ENCODE measurements at regions not wholly inside any gene's neighbourhood (a gene's known extent, or its start where the extent isn't known, plus 50 kb on each side); places are given as distances from the start of the nearest gene placed in this dataset.

GRCh38 chr9:86794391-86795046 is 152.8 kb downstream of the GAS1 start:
- no peak for DNase-seq (ENCODE audit: extremely low spot score, unreplicated experiment)
- H3K4me3 Mint-ChIP-seq (ENCODE audit: unreplicated experiment), result peak overlapping the region; percentile 26
- peak overlapping the region; percentile 86 for H3K27ac Mint-ChIP-seq (ENCODE audit: unreplicated experiment)
- TF ChIP-seq, protein P1, sequence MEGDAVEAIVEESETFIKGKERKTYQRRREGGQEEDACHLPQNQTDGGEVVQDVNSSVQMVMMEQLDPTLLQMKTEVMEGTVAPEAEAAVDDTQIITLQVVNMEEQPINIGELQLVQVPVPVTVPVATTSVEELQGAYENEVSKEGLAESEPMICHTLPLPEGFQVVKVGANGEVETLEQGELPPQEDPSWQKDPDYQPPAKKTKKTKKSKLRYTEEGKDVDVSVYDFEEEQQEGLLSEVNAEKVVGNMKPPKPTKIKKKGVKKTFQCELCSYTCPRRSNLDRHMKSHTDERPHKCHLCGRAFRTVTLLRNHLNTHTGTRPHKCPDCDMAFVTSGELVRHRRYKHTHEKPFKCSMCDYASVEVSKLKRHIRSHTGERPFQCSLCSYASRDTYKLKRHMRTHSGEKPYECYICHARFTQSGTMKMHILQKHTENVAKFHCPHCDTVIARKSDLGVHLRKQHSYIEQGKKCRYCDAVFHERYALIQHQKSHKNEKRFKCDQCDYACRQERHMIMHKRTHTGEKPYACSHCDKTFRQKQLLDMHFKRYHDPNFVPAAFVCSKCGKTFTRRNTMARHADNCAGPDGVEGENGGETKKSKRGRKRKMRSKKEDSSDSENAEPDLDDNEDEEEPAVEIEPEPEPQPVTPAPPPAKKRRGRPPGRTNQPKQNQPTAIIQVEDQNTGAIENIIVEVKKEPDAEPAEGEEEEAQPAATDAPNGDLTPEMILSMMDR (IDR thresholded peaks at IDR 0.05), result no peak
- H3K36me3 Mint-ChIP-seq (ENCODE audit: unreplicated experiment), result no peaks in the 10 kb centered on the region
- no peaks in the 10 kb centered on the region for H3K9me3 Mint-ChIP-seq (ENCODE audit: unreplicated experiment)
- H3K27me3 Mint-ChIP-seq (ENCODE audit: unreplicated experiment), result no peaks in the 10 kb centered on the region
- peaks cover 48% of the 10 kb centered on the region for H3K4me1 Mint-ChIP-seq (ENCODE audit: unreplicated experiment)

GRCh38 chr9:86792136-86792535 is 155.2 kb downstream of the GAS1 start:
- no peaks in the 10 kb centered on the region for H3K27me3 Mint-ChIP-seq (ENCODE audit: unreplicated experiment)
- no peak overlapping the region for H3K27ac Mint-ChIP-seq (ENCODE audit: unreplicated experiment)
- H3K9me3 Mint-ChIP-seq (ENCODE audit: unreplicated experiment), result no peaks in the 10 kb centered on the region
- no peak overlapping the region for H3K4me3 Mint-ChIP-seq (ENCODE audit: unreplicated experiment)
- peaks cover 39% of the 10 kb centered on the region for H3K4me1 Mint-ChIP-seq (ENCODE audit: unreplicated experiment)
- TF ChIP-seq, protein P1 (IDR thresholded peaks at IDR 0.05), result no peak
- no peak for DNase-seq (ENCODE audit: extremely low spot score, unreplicated experiment)
- no peaks in the 10 kb centered on the region for H3K36me3 Mint-ChIP-seq (ENCODE audit: unreplicated experiment)

- no peak overlapping the region for H3K27ac Mint-ChIP-seq (ENCODE audit: unreplicated experiment)
- H3K9me3 Mint-ChIP-seq (ENCODE audit: unreplicated experiment), result no peaks in the 10 kb centered on the region
- no peaks in the 10 kb centered on the region for H3K36me3 Mint-ChIP-seq (ENCODE audit: unreplicated experiment)
- no peaks in the 10 kb centered on the region for H3K27me3 Mint-ChIP-seq (ENCODE audit: unreplicated experiment)
- H3K4me1 Mint-ChIP-seq (ENCODE audit: unreplicated experiment), result peaks cover 26% of the 10 kb centered on the region
- no peak for DNase-seq (ENCODE audit: extremely low spot score, unreplicated experiment)
- no peak overlapping the region for H3K4me3 Mint-ChIP-seq (ENCODE audit: unreplicated experiment)
- TF ChIP-seq, protein P1 (IDR thresholded peaks at IDR 0.05), result no peak
These were observed 156.5 kb downstream of the GAS1 start for GRCh38 chr9:86790805-86791204.

DNA sequence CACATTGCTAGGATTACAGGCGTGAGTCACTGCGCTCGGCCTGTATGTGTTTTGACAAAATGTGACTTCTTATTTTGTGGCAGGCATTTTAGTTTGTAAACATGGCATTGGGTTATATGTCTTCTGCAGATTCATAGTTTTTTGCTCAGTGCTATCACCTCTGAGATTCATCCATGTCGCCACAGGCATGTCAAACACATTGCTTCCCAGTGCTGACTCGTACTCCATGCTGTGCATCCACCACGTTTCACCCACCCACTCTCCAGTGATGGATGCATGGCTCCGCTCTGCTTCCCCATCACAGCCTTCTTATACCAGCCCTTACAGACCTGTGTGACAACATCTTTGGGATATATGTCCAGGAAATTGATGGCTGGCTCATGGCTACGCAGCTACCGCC is 158.8 kb downstream of the GAS1 start:
- H3K9me3 Mint-ChIP-seq (ENCODE audit: unreplicated experiment), result no peaks in the 10 kb centered on the region
- no peak overlapping the region for H3K27ac Mint-ChIP-seq (ENCODE audit: unreplicated experiment)
- peaks cover 3% of the 10 kb centered on the region for H3K4me1 Mint-ChIP-seq (ENCODE audit: unreplicated experiment)
- no peaks in the 10 kb centered on the region for H3K27me3 Mint-ChIP-seq (ENCODE audit: unreplicated experiment)
- no peak overlapping the region for H3K4me3 Mint-ChIP-seq (ENCODE audit: unreplicated experiment)
- TF ChIP-seq, protein P1 (IDR thresholded peaks at IDR 0.05), result no peak
- H3K36me3 Mint-ChIP-seq (ENCODE audit: unreplicated experiment), result no peaks in the 10 kb centered on the region
- DNase-seq (ENCODE audit: extremely low spot score, unreplicated experiment), result no peak

DNA sequence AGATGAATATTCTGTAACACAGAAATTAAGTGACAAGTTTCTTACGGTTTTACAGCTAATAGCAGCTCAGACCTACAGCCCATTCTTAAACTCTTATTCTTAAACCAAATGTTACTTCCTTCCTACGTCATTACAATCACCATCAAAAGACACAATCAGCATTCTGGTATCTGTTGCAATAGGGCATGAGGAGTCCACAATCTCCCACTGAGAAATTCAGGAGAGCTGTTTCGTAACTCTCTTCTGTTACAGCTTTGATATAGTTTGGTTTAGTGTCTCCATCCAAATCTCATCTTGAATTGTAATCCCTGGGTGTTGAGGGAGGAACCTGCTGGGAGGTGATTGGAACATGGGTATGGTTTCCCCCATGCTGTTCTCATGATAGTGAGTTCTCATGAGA is 163.4 kb downstream of the GAS1 start:
- H3K9me3 Mint-ChIP-seq (ENCODE audit: unreplicated experiment), result no peaks in the 10 kb centered on the region
- TF ChIP-seq, protein P1 (IDR thresholded peaks at IDR 0.05), result no peak
- DNase-seq (ENCODE audit: extremely low spot score, unreplicated experiment), result no peak
- H3K4me3 Mint-ChIP-seq (ENCODE audit: unreplicated experiment), result no peak overlapping the region
- no peaks in the 10 kb centered on the region for H3K27me3 Mint-ChIP-seq (ENCODE audit: unreplicated experiment)
- no peaks in the 10 kb centered on the region for H3K36me3 Mint-ChIP-seq (ENCODE audit: unreplicated experiment)
- no peaks in the 10 kb centered on the region for H3K4me1 Mint-ChIP-seq (ENCODE audit: unreplicated experiment)
- no peak overlapping the region for H3K27ac Mint-ChIP-seq (ENCODE audit: unreplicated experiment)

Data from osteocyte (in vitro differentiated cells).